ENCODE measurements at regions not wholly inside any gene's neighbourhood (a gene's known extent, or its start where the extent isn't known, plus 50 kb on each side); places are given as distances from the start of the nearest gene placed in this dataset.

- DNase-seq (ENCODE audit: low spot score), result no peak
- no peak for TF ChIP-seq CTCF (IDR thresholded peaks at IDR 0.05; ENCODE audit: extremely low read depth, insufficient read depth, missing control alignments)
- in situ Hi-C loops (cut with MboI; ENCODE audit: low pct_unique_long_range_greater_than_20kb, low sequenced_read_pairs, unreplicated experiment), result loop anchor here (25.0 kb wide), 1 partner anchor 546 kb away; no protein-coding TSS in a partner anchor
Observed at GRCh38 chr2:147366279-147366678, 478.6 kb upstream of the ACVR2A start.

- DNase-seq (ENCODE audit: low spot score), result no peak
- no peak for TF ChIP-seq CTCF (IDR thresholded peaks at IDR 0.05; ENCODE audit: extremely low read depth, insufficient read depth, missing control alignments)
- in situ Hi-C loops (cut with MboI; ENCODE audit: low pct_unique_long_range_greater_than_20kb, low sequenced_read_pairs, unreplicated experiment), result loop anchor here (25.0 kb wide), 1 partner anchor 547 kb away; no protein-coding TSS in a partner anchor
Observed at GRCh38 chr2:147365622-147366021, 479.2 kb upstream of the ACVR2A start.

- in situ Hi-C loops (cut with MboI; ENCODE audit: low pct_unique_long_range_greater_than_20kb, low sequenced_read_pairs, unreplicated experiment), result loop anchor here (25.0 kb wide), 1 partner anchor 548 kb away; no protein-coding TSS in a partner anchor
Observed at GRCh38 chr2:147364597-147364996, 480.2 kb upstream of the ACVR2A start.

GRCh38 chr2:147363181-147363580, 481.6 kb upstream of the ACVR2A start:
- in situ Hi-C loops (cut with MboI; ENCODE audit: low pct_unique_long_range_greater_than_20kb, low sequenced_read_pairs, unreplicated experiment), result loop anchor here (25.0 kb wide), 1 partner anchor 549 kb away; no protein-coding TSS in a partner anchor
- TF ChIP-seq CTCF (IDR thresholded peaks at IDR 0.05; ENCODE audit: extremely low read depth, insufficient read depth, missing control alignments), result no peak
- no peak for DNase-seq (ENCODE audit: low spot score)

More at GRCh38 chr2:147364597-147364996, 480.2 kb upstream of the ACVR2A start:
- TF ChIP-seq CTCF (IDR thresholded peaks at IDR 0.05; ENCODE audit: extremely low read depth, insufficient read depth, missing control alignments), result no peak
- peak; percentile 13 for DNase-seq (ENCODE audit: low spot score)

GRCh38 chr2:147358375-147358774, 486.5 kb upstream of the ACVR2A start:
- in situ Hi-C loops (cut with MboI; ENCODE audit: low pct_unique_long_range_greater_than_20kb, low sequenced_read_pairs, unreplicated experiment), result loop anchor here (25.0 kb wide), 1 partner anchor 554 kb away; no protein-coding TSS in a partner anchor

GRCh38 chr2:147356157-147356556, 488.7 kb upstream of the ACVR2A start:
- in situ Hi-C loops (cut with MboI; ENCODE audit: low pct_unique_long_range_greater_than_20kb, low sequenced_read_pairs, unreplicated experiment), result loop anchor here (25.0 kb wide), 1 partner anchor 556 kb away; no protein-coding TSS in a partner anchor
- TF ChIP-seq CTCF (IDR thresholded peaks at IDR 0.05; ENCODE audit: extremely low read depth, insufficient read depth, missing control alignments), result no peak
- DNase-seq (ENCODE audit: low spot score), result no peak

More at GRCh38 chr2:147358375-147358774, 486.5 kb upstream of the ACVR2A start:
- DNase-seq (ENCODE audit: low spot score), result no peak
- no peak for TF ChIP-seq CTCF (IDR thresholded peaks at IDR 0.05; ENCODE audit: extremely low read depth, insufficient read depth, missing control alignments)

Measured in GM13977 (cell line).